ENCODE measurements at regions not wholly inside any gene's neighbourhood (a gene's known extent, or its start where the extent isn't known, plus 50 kb on each side); places are given as distances from the start of the nearest gene placed in this dataset.
"Not testable (repeated sequence)": the region's sequence is repeated elsewhere in the genome, so short reads cannot be mapped to it uniquely, and the experiment has no call there.

GRCh38 chr10:109174526-109174925 lies 748.8 kb downstream of the XPNPEP1 start:
- DNase-seq: no peak

GRCh38 chr10:109173937-109174336 lies 749.4 kb downstream of the XPNPEP1 start:
- no peak for DNase-seq

- peak; percentile 14 for DNase-seq
These were observed 750.2 kb downstream of the XPNPEP1 start for GRCh38 chr10:109173121-109173520.

- no peak for DNase-seq
These were observed 756.4 kb downstream of the XPNPEP1 start for GRCh38 chr10:109166935-109167334.

DNA sequence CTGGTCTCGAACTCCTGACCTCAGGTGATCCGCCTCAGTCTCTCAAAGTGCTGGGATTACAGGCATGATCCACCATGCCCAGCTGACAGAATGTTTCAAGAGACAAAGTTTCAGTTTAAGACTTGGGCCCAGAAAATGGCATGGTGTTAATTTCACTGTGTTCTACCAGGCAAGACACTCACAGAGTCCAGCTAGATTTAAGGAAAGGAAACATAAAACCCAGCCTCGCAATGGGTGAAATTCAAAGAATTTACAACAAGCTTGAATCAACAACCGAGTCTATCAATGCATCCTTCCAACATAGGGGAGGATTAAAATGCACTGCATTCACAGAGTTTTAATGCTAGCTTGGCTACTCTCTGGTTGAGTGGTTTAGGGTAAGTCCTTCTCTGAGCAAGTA lies 764.0 kb downstream of the XPNPEP1 start:
- DNase-seq: no peak

- DNase-seq: no peak
These were observed 766.9 kb downstream of the XPNPEP1 start for GRCh38 chr10:109156396-109156795.

GRCh38 chr10:109149666-109150350 lies 773.5 kb downstream of the XPNPEP1 start:
- no peak for DNase-seq

DNA sequence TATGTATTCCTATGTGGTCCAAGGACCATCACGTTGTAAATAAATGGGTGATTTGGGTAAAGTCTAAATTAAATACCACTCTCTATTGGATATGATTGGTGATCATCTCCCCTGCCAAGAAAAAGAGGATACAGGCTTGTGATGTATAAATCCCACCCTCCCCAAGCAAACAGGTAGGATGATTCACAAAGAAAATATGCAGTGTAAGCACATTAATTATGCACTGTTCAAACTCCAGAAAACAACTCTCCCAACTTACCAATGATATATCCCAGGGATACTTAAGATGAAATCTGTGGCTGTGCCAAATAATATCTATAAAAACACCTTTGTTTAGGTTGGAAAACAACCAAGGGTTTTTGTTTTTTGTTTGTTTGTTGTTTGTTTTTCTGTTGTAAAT lies 795.9 kb downstream of the XPNPEP1 start:
- DNase-seq: no peak

- DNase-seq: no peak
These were observed 796.8 kb downstream of the XPNPEP1 start for GRCh38 chr10:109126541-109126940.

GRCh38 chr10:109126016-109126415 lies 797.3 kb downstream of the XPNPEP1 start:
- DNase-seq: no peak

DNA sequence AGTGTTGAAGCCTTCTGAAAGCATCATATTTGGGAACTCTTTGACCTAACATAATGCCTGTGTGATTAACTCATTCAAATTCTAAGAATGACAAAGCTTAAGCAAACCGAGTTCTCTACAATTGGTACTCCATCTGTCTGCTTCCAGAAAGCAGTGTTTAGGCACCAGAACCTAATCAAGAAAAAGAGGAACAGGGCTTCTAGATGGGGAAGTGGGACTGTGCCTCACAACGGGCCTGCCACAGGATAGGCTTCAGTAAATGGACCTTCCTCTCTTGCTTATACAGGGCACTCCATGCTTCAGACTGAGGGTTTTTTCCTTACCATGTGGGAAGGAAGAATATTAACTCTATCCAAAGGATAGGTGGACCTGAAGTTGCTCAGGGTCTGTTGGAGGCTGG lies 808.1 kb downstream of the XPNPEP1 start:
- no peak for DNase-seq

DNA sequence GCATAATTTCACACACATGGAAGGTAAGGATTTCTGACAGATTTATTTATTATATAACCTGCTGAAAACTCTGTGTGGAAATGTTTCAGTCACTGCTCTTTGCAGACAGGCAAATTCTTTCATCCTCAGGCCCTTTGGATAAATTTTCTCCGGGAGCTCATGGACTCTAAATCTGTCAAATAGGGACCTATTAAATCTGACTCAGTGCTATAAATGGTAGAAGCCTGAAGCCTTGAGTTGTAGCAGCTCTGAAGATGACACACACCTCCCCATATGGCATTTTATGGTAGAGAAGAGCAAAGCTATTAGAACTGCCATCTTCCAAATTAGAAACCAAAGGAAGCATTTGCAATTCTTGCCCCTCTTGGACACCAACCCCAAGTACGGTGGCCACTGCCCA lies 808.7 kb downstream of the XPNPEP1 start:
- DNase-seq: no peak

DNA sequence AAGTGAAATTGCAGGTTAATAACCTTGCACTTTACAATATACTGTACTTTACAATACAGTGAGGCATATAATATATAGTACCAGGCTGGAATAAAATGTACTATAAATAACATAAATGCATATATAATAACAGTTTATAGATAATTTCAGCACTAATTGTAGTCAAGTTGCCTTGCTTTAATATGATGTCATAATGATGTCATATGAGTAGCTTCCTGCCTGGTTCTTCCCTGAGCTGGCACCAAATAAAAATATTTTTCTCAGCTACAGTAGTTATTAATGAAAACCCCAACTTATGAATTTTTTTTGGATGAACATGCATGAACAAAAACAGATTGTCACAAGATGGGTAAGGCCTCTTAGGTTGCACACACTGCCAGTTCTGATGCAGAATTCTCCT lies 816.7 kb downstream of the XPNPEP1 start:
- DNase-seq: no peak

DNA sequence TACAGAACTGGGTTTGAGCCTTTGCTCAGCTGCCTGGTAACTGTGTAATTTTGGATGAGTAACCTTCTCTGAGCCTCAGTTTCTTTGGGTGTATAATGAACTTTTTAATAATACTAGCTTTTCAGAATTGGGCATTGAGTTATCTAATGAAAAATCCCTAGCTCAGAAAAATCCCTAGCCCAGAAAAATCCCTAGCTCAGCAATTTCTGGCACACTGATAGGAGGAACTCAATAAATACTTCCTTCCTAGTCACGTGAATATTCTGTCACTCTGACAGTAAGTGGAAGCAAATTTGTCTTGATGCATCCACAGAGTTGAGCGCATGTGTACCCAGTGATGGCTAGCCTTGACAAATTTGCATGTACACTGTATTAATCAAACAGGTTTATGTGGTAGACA lies 817.6 kb downstream of the XPNPEP1 start:
- no peak for DNase-seq

- no peak for DNase-seq
These were observed 818.5 kb downstream of the XPNPEP1 start for GRCh38 chr10:109104806-109105205.

GRCh38 chr10:109103278-109103677 lies 820.0 kb downstream of the XPNPEP1 start:
- DNase-seq: no peak

DNA sequence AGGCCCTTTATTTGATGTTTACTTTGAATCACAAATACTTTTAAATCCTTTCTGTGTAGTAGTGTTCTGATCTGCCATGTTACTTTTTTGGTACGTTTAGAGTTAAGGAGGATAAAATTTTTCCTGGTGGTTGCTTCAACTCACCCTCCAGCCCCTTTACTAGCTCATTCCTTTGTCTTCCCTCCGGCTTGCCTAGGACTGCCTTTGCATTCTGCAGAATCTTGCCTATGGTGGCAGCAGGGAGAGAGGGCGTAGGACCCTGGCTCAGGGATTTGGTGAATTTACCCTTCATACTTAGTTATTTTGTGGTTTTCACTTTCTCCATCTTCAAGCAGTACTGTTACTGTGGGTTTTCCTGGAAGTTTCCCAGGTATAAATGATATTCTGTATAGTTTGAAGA lies 833.5 kb downstream of the XPNPEP1 start:
- DNase-seq: no peak

DNA sequence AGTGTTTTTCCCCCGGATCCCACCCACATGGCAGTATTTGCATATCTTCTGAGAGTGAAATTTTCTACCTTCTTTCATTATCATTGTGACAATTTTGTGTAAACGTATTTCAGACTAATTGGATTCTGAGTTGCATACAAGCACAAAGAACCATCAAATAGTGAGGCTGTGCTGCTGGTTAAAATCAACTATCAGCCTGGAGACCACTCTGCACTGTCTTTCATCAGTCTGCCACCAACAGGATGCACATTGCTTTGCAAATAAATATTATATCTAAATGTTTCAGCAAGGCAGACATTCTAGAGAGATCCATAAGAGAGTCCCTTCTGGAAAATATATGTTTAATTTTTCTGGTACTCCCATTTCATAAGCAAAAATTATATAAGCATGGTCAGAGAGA lies 851.8 kb downstream of the XPNPEP1 start:
- DNase-seq: no peak

- DNase-seq: no peak
These were observed 852.8 kb downstream of the XPNPEP1 start for GRCh38 chr10:109070492-109070891.

DNA sequence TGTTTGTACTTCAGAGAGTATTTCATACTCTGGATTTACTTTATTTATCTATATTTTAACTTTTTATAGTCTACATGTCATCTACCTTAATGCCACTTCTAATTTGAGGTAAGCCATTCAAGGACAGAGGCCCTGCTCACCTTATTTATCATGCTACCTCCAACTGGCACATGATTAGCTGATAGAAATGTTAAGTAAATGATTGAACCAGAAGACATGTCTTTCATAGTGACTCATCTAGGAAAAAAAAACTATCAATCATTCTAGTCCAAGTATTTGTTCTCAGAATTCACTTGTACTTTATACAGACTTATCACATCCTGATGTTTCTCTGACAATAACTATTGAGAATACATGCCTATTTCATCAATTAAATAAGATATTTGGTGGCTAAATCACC lies 856.3 kb downstream of the XPNPEP1 start:
- DNase-seq: no peak

- DNase-seq: no peak
These were observed 857.5 kb downstream of the XPNPEP1 start for GRCh38 chr10:109065821-109066220.

GRCh38 chr10:109062371-109062770 lies 860.9 kb downstream of the XPNPEP1 start:
- DNase-seq: peak; percentile 1

- DNase-seq: no peak
These were observed 868.1 kb downstream of the XPNPEP1 start for GRCh38 chr10:109055243-109055642.

GRCh38 chr10:109047856-109048255 lies 875.5 kb downstream of the XPNPEP1 start:
- DNase-seq: no peak

GRCh38 chr10:109046427-109046826 lies 876.9 kb downstream of the XPNPEP1 start:
- DNase-seq: not testable (repeated sequence)

Measured in NCI-H69 (cell line).